ENCODE measurements at regions not wholly inside any gene's neighbourhood (a gene's known extent, or its start where the extent isn't known, plus 50 kb on each side); places are given as distances from the start of the nearest gene placed in this dataset.

- 61% methylated on average over 2 of the region's 2 CpGs for WGBS
- Histone ChIP-seq H3K4me1 (ENCODE audit: control insufficient read depth in 4 of 4, insufficient read depth in 4 of 4, low read length in 3 of 4) (no peaks in the 10 kb centered on the region), H3K9ac (ENCODE audit: low read depth in 1 of 2, low read length in 2 of 2) (no peak overlapping the region), H3K4me3 (ENCODE audit: low read depth in 1 of 3, low read length in 3 of 3) (no peak overlapping the region), H3K9me3 (ENCODE audit: control insufficient read depth in 4 of 4, low read length in 3 of 4) (no peaks in the 10 kb centered on the region), H3K27me3 (ENCODE audit: control insufficient read depth in 4 of 4, insufficient read depth in 4 of 4, low read length in 3 of 4) (peaks cover 0 to 4% (median 1%) of the 10 kb centered on the region in 4 donors), H3K27ac (ENCODE audit: low read depth in 1 of 2, low read length in 2 of 2) (no peak overlapping the region), H3K36me3 (ENCODE audit: control insufficient read depth in 4 of 4, insufficient read depth in 3 of 4, low read depth in 1 of 4, low read length in 3 of 4) (no peaks in the 10 kb centered on the region)
- TF ChIP-seq RXRA (IDR thresholded peaks at IDR 0.05), result no peak
- TF ChIP-seq CTCF (IDR thresholded peaks at IDR 0.05; ENCODE audit: low read depth, low read length, missing input control), result no peak
- TF ChIP-seq HNF4A (conservative IDR thresholded peaks at IDR 0.05), result no peak
- no peak for TF ChIP-seq FOXA2 (IDR thresholded peaks at IDR 0.05)
- TF ChIP-seq SP1 (IDR thresholded peaks at IDR 0.05), result no peak
- no peak for TF ChIP-seq MAX (IDR thresholded peaks at IDR 0.05)
- TF ChIP-seq ZBTB33 (IDR thresholded peaks at IDR 0.05), result no peak
- TF ChIP-seq RAD21 (IDR thresholded peaks at IDR 0.05), result no peak
- TF ChIP-seq GABPA (IDR thresholded peaks at IDR 0.05 in 1 of 2, conservative IDR thresholded peaks at IDR 0.05 in 1 of 2), result no peak
- no peak for TF ChIP-seq NR2F2 (IDR thresholded peaks at IDR 0.05)
- TF ChIP-seq HNF4G (IDR thresholded peaks at IDR 0.05), result no peak
- no peak for TF ChIP-seq JUND (IDR thresholded peaks at IDR 0.05)
- TF ChIP-seq EGR1 (IDR thresholded peaks at IDR 0.05; ENCODE audit: low read depth in 2 of 2), result no peak
- DNase-seq (ENCODE audit: low spot score), result no peak
Observed at GRCh38 chr2:198774576-198774975, 683.2 kb downstream of the SATB2 start.

GRCh38 chr2:198767694-198768093, 690.0 kb downstream of the SATB2 start:
- 75% methylated on average over 5 of the region's 5 CpGs for WGBS
- DNase-seq (ENCODE audit: low spot score), result no peak
- H3K9ac ChIP-seq (ENCODE audit: low read depth in 1 of 2, low read length in 2 of 2), result no peak overlapping the region
- no peak overlapping the region for H3K27ac ChIP-seq (ENCODE audit: low read depth in 1 of 2, low read length in 2 of 2)
- H3K36me3 ChIP-seq (ENCODE audit: control insufficient read depth in 4 of 4, insufficient read depth in 3 of 4, low read depth in 1 of 4, low read length in 3 of 4), result no peaks in the 10 kb centered on the region
- H3K27me3 ChIP-seq (ENCODE audit: control insufficient read depth in 4 of 4, insufficient read depth in 4 of 4, low read length in 3 of 4), result no peaks in the 10 kb centered on the region
- no peaks in the 10 kb centered on the region for H3K9me3 ChIP-seq (ENCODE audit: control insufficient read depth in 4 of 4, low read length in 3 of 4)
- H3K4me1 ChIP-seq (ENCODE audit: control insufficient read depth in 4 of 4, insufficient read depth in 4 of 4, low read length in 3 of 4), result no peaks in the 10 kb centered on the region
- no peak overlapping the region for H3K4me3 ChIP-seq (ENCODE audit: low read depth in 1 of 3, low read length in 3 of 3)
- TF ChIP-seq GABPA (IDR thresholded peaks at IDR 0.05 in 1 of 2, conservative IDR thresholded peaks at IDR 0.05 in 1 of 2) (no peak), CTCF (IDR thresholded peaks at IDR 0.05; ENCODE audit: low read depth, low read length, missing input control) (no peak), SP1 (IDR thresholded peaks at IDR 0.05) (no peak), ZBTB33 (IDR thresholded peaks at IDR 0.05) (no peak)

Measured in liver (tissue), 8 donors.